Stimulated activated CD4-positive, alpha-beta T cell treated with anti-CD3 and anti-CD28 coated beads, TNF-alpha, amount 100 ng/mL, for 48 hours (primary cell): ENCODE measurements at regions not wholly inside any gene's neighbourhood (a gene's known extent, or its start where the extent isn't known, plus 50 kb on each side); places are given as distances from the start of the nearest gene placed in this dataset.

ENCODE experiments used
- DNase-seq, 3 donors: peaks; one replicate each; pipeline ENCODE4 v3.0.0-alpha.2; 2020; ENCODE audit warnings: low read depth in 3 of 3

- DNase-seq, result no peak
Observed at GRCh38 chr1:113219377-113219776, 146.4 kb downstream of the LRIG2 start.

- DNase-seq, result no peak
Observed at GRCh38 chr1:113219828-113220227, 146.8 kb downstream of the LRIG2 start.

GRCh38 chr1:113223040-113223439 lies 150.0 kb downstream of the LRIG2 start:
- no peak for DNase-seq

DNA sequence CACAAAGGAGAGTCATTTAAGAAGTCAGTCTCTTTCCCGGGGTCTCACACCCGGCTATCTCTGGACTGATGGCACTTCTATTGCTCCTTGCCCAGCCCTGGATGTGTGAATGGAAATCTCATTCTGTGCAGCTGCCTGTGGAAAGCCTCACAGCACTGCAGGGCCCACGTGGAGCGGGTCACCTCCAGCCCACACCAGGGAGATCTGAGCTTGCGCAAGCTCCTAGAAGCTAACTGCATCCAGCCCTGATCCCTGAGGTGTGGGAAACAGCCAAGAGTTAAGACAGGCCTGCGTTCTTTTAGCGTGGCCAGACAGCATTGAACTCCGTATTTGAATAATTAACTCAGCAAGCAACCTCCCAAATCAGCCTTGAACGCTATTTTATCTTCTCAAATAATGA lies 150.5 kb downstream of the LRIG2 start:
- no peak for DNase-seq

GRCh38 chr1:113226148-113226547 lies 153.2 kb downstream of the LRIG2 start:
- peak in 1 of 3 donors; percentile 13 for DNase-seq

- no peak for DNase-seq
Observed at GRCh38 chr1:113231866-113232265, 158.4 kb upstream of the MAGI3 start.

DNA sequence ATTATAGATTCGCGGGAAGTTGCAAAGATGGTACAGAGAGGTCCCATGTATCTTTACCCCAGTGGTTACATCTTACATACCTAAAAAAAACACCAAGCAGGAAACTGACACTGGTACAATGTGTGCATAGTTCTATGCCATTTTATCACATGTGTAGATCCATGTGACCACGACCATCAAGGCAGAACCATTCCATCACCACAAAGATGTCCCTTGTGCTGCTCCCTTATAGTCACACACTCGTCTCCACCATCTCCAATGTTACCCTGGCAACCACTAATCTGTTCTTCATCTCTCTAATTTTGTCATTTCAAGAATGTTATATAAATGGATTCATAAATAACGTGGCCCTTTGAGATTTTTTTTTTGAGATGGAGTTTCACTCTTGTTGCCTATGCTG lies 156.9 kb upstream of the MAGI3 start:
- no peak for DNase-seq

DNA sequence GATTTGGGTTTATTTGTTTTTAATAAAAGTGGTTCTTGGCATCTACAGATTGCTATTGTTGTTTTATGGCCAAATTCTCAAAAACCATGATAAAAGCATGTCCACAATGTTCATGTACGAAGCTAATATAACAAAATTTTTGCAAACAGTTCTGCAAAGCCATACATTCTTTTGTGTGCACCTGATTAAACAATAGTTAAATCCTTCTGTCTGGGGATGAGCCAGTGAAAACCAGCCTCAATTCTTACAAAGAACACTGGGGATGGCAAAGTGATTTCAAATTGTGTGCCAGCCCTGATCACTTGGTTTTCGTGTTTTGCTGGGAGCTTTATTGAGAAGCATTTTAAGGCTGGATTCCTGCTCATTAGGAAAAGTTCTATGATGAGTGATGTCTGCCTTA lies 149.1 kb upstream of the MAGI3 start:
- no peak for DNase-seq

DNA sequence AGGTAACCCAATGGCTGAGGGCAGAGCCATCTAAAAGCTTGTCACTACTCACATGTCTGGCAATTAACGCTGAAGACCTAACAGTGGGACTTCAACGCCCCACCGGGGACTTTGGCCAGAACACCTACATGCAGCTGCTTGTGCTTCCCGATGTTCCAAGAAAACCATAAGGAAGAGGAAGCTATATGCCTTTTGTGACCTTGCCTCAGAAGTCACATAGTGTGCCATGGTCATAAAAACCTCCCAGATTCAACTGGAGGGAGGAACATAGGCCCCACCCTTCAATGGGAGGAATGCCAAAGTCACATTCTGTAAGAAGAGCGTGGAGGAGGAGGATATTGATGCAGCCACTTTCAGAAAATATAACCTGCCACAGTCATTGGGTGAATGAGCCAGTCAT lies 147.8 kb upstream of the MAGI3 start:
- no peak for DNase-seq

DNA sequence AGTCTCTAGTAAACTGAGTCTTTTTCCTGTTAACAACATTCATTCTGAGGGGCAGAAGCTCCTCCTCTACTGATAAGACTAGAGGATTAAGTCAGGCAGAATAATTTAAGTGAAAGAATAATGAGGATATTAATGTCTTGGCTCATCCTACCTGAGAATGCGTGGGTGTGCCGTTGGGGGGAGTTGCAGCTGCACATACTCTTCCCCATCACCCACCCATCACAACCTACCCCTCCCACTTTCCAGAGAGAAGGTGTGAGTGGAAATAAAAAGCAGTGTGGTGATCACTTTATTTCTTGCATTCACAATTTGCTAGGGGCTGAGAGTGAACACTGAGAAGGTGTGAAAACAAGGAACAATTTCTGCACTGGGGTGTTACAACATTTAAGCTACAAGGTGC lies 146.8 kb upstream of the MAGI3 start:
- DNase-seq, result no peak

DNA sequence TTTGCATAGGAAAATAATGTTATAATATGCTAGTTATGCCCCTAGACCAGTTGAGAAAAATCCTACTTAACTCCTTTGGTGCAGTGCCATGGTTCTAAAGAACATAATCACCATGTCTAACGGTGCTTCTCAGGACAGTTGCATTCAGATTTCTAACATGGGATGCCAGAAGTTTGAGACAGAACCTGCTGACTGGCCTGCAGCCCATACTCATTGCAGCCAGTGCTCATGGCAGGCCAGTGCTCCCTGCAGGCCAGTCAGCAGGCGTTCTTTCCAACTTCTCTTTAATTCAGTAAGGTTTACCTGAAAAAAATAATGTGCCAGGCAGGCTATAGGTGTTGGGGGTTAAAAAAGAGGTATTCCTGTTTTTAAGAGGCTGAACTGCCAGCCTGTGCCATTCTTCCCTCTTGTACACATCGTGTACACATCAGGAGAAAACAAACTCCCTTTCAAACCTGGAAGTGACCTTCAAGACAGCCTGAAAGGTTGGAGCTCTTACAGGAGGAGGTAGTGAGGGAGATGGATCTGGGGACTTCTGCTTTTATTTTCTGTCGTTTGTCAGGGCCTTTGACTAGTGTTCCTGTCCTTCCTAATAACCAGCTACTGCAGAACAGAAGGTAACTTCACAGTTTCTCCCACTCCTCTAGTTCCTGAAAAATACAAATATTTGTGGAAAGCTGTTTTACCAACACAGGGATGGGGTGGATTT lies 146.0 kb upstream of the MAGI3 start:
- no peak for DNase-seq

DNA sequence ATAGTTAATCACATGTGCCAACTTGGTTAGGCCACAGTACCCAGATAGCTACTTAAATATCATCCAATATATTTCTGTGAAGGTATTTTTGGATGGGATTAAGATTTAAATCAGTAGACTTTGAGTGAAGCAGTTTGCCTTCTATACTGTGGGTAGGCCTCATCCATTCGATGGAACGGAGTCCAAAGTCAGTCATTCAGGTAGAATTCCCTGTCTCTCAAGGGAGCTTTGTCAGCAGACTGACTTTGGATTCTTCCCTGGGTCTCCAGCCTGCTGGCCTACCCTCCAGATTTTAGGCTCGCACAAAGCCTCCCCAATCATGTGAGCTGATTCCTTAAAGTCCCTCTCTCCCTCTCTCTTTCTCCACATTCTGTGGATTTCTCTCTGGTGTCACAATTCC lies 145.1 kb upstream of the MAGI3 start:
- no peak for DNase-seq

- DNase-seq, result no peak
Observed at GRCh38 chr1:113246929-113247328, 143.4 kb upstream of the MAGI3 start.

- DNase-seq, result no peak
Observed at GRCh38 chr1:113247355-113247754, 143.0 kb upstream of the MAGI3 start.

DNA sequence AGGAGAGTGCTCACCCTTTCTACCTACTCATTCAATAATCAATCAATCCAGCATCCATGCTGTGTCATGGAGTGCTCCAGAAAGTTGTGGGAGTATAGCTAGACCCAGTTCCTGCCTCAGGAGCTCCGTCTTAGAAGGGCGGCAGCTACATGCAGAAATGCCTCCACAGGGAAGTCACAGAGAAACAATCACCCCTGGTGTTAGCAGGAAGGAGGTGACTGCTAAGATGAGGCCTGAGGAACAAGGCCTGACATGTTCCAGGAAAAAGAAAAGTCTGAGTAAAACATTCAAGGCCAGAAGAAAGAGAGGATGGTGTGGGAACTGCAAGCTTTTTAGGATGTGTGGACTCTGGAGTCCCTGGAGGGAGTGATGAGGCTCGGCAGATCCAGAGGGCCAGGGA lies 142.5 kb upstream of the MAGI3 start:
- no peak for DNase-seq

- no peak for DNase-seq
Observed at GRCh38 chr1:113248494-113248893, 141.8 kb upstream of the MAGI3 start.

DNA sequence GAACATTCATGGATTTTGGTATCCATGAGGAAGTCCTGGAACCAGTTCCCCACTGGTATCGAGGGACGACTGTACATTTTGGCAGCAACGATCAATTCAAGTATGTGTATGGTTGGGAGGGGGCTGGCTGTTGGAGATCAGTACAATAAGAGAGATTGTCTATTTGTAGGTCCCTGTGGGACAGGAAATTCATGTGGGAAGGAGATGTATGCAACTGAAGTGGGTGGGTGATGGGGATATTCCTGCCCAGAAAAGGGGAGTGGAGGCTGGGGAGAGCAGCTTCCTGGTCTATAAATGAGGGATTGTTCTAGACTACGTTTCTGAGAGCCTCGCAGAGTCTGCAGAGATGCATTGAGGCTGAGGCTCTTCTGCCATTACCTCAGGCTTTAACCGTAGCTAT lies 140.2 kb upstream of the MAGI3 start:
- DNase-seq, result no peak

DNA sequence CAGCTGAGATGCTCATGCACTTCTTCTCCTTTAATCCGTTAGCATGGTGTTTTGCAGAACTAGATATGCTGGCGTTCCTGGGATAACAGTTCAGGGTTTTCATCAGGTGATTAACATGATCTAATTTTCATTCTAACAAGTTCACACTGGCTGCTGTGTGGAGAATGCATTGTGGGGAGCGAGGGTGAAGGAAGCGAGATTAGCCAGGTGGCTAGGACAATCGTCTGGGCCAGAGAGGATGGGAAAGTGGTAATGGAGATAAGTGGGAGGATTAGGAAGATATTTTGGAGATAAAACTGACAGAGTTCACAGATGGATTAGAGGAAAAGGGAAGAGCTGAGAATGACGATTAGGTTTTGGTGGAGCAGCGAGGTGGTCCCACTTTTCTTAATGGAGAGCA lies 138.1 kb upstream of the MAGI3 start:
- no peak for DNase-seq

GRCh38 chr1:113253187-113253586 lies 137.1 kb upstream of the MAGI3 start:
- DNase-seq, result no peak

- no peak for DNase-seq
Observed at GRCh38 chr1:113253590-113253989, 136.7 kb upstream of the MAGI3 start.

GRCh38 chr1:113255038-113255719 lies 135.1 kb upstream of the MAGI3 start:
- no peak for DNase-seq

DNA sequence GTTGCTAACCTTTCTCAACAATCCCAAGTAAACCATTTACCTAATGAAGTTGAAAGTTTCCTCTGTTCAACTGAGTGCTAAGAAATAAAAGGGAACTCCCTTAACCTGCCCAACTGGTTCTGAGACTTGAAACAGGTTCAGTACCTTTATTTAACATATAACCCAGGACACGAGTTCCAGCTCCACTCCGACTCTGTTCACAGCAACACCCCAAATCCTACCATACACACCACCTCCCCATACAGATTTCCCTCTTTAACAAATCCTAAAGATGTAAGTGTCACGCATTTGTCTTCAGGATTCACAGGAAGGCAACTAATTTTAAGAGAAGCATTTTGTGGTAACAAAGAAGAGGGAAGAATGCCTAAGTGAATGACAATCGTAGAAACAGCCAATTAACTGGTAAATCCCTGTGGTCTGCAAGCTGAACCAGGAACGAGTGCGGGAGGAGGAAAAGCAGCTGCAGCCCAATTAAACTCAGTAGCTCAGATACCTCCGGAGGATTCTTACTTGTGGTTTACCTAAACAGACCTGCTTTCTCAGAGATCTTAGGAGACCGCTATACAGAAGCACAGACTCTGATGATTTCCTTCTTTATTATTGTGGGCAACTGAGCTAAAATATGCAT lies 134.5 kb upstream of the MAGI3 start:
- DNase-seq, result no peak

- DNase-seq, result no peak
Observed at GRCh38 chr1:113256348-113256729, 134.0 kb upstream of the MAGI3 start.
